ENCODE measurements at regions not wholly inside any gene's neighbourhood (a gene's known extent, or its start where the extent isn't known, plus 50 kb on each side); places are given as distances from the start of the nearest gene placed in this dataset.

DNA sequence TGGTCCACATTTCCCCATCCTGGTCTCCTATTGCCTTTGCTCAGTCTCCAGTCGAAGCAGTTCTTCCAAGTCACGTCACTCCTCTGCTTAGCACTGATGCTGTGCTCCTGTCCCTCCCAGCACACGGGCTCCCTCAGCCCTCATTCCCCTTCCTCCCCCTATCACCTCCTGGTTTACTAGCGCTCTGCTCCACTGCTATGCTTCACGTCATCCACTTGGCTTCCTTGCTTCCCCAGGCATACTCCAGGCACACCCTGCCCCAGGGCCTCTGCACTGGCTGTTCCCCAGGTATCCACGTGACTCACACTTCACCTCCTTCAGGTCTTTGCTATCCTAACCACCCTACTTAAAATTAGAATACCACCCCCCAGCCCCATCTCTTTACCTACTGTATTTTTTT lies 269.3 kb downstream of the GLI2 start:
- no peak for DNase-seq

DNA sequence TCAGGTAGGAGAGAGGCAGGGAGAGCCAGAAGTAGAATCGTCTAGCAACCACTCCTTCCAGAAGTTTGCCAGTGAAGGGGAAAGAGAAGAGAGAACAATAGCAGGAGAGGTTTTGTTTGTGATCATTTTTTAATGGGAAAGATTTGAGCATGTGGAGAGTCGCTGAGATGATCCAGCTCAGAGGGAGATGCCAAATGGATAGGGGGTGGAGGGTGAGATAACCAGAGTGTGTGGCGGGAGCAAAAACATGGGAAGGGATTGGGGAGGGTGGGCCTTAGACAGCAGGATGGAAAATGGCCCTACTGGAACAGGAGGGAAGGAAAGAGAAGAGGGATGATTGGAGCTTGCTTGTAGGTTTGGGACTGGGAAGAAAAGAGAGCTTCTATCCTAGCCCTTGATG lies 269.8 kb downstream of the GLI2 start:
- no peak for DNase-seq

DNA sequence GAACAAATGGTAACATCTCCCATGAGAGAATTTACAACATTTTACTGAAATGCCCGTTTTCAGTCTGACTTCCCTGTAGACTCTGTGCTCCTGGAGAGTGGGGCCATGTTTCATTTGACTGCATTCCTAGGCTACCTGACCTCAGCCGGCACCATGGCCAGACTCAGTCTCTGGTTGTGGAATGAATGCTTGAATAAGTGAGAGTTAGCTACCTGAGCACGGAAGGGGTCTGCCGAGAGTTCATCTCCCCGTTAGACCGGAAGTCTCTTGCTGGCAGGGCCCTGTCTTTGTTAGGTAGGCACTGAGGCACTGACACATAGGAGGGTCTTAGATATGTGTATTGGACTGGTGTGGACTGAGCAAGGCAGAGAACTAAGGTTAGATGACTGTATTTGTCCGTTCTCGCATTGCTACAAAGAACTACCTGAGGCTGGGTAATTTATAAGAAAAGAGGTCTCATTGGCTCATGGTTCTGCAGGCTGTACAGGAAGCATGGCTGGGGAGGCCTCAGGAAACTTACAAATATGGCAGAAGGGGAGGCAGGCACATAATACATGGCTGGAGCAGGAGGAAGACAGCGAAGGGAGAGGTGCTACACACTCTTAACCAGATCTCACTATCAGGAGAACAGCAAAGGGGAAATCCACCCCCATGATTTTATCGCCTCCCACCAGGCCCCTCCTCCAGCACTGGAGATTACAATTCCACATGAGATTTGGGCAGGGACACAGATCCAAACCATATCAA lies 271.2 kb downstream of the GLI2 start:
- DNase-seq = no peak

DNA sequence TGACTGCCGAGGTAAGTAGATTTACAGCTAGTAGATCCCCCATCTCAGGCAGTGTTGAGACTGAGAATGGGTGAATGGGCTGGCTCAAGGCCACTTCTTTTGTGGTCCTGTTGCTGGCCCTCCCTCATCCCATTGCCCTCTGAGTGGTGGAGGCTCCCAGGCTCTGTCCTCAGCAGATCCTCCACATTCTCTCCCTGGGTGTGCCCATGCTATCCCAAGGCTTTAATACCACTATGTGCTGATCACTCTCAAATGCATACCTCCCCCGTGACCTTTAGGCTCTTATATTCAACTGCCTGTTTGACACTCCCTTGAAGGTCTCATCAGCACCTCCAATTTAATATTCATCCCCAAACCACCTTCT lies 271.8 kb downstream of the GLI2 start:
- DNase-seq = no peak

DNA sequence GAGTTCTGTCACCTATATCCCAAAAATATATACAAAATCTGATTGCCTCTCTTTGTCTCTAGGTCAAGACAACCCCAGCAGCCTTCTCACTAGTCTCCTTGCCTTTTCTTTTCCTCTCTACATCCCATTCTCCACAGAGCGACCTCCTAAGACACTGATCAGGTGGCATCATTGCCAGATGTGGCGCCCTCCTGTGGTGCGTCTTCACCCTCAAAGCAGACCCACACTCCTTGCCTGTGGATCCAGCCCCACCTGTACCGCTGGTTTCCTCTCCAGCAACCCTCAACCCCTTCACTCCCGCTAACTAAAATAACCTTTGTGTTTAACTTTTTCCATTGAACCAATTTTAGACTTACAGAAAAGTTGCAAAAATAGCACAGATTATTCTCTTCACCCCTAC lies 273.3 kb downstream of the GLI2 start:
- DNase-seq = no peak

DNA sequence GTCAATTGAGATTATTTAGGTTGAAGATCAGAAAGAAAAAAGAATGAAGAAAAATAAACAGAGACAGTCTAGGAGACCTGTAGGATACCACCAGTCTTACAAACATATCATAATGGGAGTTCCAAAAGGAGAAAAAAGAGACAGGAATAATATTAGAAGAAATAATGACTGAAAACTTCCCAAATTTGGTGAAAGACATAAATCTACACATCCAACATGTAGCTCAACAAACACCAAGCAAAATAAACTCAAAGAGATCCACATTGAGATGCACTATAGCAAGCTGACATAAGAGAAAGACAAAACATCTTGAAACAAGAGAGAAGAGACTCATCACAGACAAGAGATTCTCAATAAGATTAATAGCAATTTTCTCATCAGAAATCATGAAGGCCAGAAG lies 274.0 kb downstream of the TFCP2L1 start:
- DNase-seq = no peak

DNA sequence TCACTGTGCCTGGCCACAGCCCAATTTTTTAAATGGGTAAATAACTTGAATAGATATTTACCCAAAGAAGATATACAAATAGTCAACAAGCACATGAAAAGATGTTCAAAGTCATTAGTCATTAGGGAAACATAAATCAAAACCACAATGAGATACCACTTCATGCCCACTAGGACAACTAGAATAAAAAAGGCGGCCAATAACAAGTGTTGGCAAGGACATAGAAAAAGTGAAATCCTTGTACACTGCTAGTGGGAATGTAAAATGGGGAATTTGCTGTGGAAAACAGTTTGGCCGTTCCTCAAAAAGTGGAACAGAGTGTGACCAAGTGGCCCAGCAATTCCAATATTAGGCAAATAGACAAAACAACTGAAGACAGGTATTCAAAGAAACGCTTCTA lies 270.1 kb downstream of the TFCP2L1 start:
- no peak for DNase-seq

DNA sequence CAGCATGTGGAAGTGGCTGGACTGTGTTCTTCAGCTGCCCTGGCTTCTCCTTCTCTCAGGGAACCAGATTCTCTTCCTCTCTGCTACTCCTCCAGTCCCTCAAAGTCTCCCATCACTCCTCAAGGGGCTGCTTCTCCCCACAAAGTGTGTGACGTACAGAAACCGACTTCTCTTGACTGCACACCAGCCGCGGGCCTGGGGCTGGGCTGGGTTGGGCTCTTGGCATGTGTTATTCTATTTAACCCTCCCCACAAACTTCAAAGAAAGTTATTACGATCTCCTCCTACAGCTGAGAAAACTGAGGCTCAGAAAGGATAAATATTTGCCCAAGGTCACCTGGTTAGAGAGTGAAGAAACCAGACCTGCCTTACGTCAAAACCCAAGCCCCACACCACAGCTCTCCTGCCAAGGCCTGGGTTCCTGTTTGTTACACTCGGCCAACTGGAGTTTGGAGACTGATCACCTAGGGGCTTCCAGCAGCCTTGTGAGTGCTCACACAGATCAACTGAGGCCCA lies 269.0 kb downstream of the TFCP2L1 start:
- no peak for DNase-seq

DNA sequence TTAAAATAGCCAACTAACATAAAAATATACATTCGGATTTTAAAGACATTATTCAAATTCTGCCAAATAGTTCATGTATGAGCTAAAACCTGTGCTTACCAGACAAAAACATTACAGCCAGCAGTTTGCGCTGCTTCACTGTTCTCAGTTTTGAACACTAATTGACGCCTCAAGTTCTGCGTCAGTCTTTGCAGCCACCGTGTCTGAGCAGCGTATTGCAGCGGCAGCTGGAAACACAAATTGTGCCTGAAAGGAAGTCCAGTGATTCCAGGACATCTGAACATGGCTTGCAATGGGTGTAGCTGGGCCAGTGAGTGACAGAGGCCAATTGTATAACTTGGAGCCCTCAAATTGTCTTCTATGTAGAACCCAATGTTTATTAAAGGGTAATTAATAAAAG lies 267.6 kb downstream of the TFCP2L1 start:
- no peak for DNase-seq

DNA sequence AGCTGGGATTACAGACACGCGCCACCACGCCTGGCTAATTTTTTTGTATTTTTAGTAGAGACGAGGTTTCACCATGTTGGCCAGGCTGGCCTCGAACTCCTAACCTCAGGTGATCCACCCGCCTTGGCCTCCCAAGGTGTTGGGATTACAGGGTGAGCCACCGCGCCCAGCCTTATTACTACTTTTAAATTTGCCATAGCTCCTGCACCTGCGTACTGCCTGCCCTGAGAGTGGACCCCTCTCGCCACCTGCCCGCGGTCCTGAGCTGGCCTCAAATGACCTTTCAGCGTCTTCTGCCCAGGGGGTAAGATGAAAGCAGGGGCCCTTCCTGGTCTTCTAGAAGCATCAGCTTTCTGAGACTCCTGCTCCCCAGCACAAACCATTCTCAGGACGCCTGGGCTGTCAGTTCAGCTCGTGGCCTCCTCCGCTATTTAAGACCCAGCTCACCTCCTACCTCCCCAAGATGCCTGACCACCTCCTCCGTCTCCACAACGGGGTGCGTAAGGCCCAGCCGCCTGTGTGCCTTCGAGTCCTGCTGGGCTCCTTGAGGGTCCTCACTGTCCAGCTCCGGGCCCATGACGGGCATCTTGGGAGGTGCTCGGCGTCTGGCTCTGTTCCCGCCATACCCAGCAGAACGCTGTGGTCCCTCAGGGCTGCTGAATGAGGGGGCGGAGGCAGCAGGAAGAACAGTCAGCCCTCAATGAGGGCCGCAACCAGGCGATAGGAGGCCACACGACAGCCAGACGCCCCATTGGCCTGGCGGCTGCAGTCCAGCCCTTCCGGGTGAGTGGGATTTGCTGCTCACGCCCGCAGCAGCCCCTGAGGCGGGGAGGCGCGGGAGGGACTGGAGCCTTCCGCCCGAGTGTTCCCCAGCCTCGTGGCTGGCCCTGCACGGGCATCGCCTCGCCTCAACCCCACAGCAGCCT lies 266.6 kb downstream of the TFCP2L1 start:
- no peak for DNase-seq

DNA sequence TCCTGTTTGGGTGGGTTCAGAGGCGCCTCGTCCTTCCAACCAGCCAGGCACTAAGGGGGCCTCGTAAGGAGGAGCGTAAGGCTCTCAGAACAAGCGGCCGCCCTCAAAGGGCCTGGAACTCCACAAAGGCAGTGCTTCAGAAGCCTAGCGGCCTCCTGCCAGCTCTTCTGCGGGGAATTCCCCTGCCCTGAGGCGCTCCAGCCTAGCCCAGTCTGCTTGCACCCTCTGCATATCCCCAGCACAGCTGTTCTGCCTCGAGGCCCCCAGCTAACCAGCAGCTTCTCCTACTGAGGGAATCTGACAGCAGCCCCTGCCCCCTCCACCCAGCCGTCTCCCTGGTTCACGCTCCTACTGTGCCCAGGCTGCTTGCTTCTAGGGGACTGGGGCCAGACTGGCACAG lies 265.9 kb downstream of the TFCP2L1 start:
- no peak for DNase-seq

DNA sequence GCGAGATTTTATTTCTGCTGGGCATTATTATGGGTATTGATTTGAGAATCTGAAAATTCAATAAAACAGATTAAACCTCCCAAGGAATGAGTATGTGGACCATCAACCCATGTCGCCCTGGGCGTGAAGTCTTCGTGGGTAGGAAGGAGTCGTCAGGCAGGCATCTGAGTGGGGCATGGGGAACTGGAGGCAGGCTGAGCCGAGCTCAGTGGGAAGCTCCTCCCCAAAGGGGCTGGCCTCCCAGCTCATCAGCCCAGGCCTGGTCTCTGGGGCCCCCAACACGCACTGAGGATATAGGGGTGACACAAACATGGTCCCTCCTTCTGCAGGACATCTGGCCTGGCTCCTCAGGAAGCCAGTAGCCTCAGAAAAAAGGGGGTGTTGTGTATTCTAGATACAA lies 265.2 kb downstream of the TFCP2L1 start:
- no peak for DNase-seq

DNA sequence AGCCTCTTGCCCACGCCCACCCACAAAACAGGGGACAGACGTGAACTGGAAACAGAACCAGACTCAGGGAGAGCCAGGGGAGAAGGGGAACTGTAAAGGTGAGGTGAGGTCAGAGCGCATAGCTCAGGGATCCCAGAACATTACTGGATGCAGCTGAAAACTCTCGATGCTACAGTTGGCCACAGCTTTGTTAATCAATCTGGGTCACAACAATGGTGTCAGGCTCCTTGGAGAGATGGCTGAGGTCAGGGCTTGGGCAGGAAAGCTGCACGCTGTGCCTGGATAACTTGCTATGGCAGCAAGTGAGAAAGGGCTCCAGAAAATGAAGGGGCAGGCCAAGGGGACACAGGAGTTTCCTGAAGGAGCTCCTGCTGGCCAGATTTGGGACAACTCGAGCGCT lies 263.3 kb downstream of the TFCP2L1 start:
- no peak for DNase-seq

DNA sequence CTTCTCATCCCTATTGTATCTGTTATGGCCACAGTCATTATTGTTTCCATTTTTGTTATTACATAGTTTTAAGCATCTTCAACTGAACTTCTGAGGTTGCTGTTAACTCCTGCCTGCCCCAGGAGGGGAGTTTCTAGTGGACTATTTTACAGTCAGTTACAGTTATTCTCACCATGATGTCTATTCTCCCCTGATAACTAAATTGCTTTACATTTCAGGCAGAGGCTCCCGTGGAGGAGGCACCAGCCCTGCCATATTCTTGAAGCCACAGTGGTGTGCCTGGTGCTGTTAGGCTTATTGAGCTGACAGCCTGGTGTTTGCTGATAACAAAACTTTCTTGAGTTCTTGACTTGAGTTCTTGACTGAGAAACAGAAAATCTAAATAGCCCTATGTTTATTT lies 256.4 kb downstream of the TFCP2L1 start:
- no peak for DNase-seq

DNA sequence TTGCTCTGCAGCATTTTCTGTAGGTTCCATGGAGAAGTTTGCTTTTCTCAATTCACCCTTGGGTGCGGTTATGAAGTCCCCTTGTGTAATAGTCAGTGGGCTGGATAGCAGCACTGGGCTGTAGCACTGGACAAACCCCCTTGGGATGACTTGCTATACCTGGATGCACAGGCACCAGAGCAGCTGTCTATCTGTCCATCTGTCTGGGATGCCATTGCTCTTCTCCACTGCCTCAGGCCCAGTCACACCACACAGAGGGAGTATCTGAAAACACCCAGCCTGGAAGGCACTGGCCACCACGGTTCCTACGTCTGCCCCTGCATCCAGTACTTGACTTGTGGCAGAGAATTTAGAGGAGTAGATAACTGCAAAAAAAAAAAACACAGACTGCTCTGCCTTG lies 254.5 kb downstream of the TFCP2L1 start:
- DNase-seq = no peak

DNA sequence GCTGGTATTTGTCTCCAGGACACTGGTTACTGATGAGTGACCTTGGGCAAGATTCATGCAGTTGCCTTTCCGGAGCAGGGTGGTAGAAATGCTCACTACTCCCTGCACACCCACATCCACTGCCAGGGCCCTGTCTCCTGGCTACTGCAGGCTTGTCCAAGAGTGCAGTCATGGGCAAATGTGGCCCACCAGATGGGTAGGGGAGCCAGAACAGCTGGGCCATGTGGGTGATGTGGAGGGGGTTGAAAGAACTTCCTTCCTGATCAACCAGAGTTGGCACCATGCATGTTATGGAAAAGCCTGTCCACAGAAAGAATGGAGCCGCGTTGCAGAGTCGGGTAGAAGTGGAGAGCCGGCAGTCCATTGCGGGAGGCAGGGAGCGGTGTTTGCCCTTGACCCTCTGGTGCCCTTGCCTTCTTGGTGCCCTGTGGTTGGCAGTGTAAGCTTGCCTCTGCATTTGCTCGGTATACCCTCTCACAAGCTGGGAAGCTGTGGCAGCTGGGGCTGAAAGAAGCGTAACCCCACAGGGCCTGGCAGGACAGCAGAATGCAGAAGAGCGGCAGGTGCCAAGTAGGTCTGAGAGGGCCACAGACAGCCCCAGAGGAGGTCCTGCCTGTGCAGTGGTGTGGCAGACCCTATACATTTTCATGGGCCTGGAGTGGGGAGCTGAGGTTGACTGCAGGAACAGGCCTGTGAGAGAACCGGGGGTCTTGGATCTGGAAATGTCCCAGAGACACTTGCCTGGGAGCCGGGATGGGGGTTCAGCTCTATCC lies 253.2 kb downstream of the TFCP2L1 start:
- no peak for DNase-seq

DNA sequence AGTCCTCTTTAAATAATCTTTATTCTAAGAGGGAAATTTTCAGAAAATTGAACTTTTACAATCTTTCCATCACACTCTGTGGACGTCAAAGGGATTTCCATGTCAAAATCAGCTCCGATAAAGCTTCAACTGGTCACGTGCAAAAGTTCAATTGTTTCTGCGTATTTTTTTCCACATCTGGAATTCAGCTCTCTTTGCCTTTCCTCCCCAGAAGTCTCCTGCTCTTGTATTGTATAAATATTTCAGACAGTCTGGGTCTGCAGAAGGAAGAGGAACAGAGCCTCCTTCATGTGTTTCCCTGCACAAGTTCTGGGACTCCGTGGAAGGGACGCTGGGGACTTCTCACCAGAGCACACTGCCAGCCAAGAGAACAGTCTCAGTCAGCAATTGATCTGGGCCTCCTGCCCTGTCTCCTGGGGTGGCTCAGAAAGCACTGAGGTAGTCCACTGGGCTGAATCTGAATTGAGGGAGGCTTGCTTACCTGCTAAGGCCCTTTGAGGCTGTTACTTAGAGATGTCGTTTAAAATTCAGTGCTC lies 251.5 kb downstream of the TFCP2L1 start:
- DNase-seq = no peak

DNA sequence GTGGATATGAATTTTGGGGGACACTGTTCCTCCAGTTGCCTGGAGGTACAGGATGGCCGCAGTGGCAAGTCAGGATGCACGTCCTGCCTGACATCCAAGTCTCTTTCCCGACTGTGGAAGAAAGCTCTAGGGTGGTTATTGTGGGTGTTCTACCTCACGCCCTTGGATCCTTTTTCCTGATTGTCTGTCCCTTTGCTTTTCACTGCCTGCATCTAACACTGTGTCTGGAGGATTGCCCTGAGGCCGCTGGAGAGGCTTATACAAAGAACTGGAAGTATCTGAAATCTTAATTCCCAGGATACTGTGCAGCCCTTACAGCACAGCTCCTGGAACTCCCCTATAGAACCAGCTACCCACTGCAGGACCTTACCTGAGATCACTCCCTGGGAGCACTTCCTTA lies 250.5 kb downstream of the TFCP2L1 start:
- DNase-seq = no peak

DNA sequence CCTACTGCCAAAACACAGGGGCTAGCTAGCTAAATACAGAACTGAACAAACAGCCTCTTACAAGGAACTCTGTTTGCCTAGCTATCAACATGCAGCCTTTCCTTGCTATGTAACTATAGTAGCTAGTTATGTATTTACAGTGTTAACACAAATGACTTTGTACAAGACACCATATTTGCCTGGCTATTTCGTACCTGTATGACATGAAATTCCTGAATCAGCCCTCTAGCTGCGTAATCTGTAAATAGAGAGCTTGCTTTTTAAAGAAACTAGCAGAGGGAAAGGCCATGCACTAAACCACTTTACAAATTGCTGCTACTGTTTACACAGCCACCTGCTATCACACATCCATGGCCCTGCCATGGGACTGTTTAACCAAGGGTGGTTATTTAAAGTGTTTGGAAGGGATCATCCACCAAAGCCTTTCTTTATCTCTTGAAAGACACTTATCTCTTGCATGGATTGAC lies 248.7 kb downstream of the TFCP2L1 start:
- no peak for DNase-seq

DNA sequence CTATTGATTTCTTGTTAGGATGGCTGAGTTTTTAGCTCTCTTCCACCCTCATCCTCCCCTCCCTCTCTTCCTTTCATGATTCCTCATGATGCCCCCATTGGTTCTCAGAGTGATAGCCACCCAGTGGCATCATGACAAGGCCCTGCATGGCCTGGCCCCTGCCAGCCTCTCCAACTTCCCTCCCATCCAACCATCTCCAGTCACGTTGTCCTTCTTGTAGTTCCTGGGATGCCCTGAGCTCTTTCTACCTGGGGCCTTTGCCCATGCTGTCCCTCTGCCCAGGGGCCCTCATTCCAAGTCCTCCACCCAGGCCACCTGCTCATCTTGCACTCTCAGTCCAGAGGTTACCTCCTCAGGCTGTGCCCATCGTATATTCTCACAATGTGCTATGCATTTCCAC lies 247.5 kb downstream of the TFCP2L1 start:
- no peak for DNase-seq

DNA sequence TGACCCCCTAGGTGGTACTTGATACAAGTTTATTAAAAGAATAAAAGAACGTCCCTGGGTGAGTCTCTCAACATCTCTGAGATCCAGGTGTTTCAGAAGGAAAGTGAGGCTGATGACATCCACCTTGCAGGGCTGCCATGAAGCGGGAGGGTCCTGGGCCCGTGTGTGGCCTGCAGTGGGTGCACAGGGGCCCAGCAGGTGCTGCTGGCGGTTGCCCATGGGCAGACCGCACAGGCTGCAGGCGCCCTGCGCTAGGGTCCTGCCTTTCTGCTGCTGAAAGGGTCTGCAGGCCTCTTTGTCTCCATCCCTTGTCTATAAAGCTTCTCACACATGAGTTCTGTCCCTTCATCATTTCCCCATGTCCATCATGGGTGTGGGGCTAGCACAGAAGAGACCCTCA lies 247.0 kb downstream of the TFCP2L1 start:
- DNase-seq = no peak

DNA sequence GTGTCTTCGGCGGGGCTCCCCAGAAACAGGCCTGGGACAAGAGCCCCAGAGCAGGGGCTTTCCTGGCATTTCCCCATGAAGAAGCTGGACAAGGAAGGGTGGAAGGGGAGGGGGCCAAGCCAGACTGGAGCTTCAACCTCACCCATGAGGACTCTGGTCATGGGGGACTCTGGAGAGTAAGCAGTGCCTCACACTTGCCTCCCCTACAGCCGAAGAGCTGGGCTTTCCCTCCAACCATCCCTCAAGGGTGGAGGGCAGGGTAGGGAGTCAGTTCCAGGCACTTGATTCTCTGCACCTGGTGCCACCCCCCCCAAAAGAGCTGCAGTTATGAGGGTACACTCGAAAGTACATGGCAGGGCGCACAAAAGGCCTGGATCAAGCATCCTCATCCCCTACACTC lies 246.6 kb downstream of the TFCP2L1 start:
- no peak for DNase-seq

Data from CD4-positive, alpha-beta T cell treated with Interleukin-1 beta for 1 hour (primary cell).